DOHH2 (cell line): ENCODE measurements at regions not wholly inside any gene's neighbourhood (a gene's known extent, or its start where the extent isn't known, plus 50 kb on each side); places are given as distances from the start of the nearest gene placed in this dataset.

Experiments used
- H3F3A ChIP-seq: fragments of 200-600 bp; sonication (generic), shearing (Covaris generic); 2 replicates; pipeline ENCODE4 v1.6.0; 2016; ENCODE audit warnings: antibody characterized with exemption, mild to moderate bottlenecking; ENCODE audit not compliant: control insufficient read depth, insufficient read depth
- H3K27ac ChIP-seq: fragments of 200-600 bp; sonication (generic); 2 replicates; pipeline ENCODE4 v1.5.1; 2014; ENCODE audit warnings: low read depth, mild to moderate bottlenecking, low read length, moderate library complexity
- H3K27me3 ChIP-seq: fragments of 200-600 bp; sonication (generic); 2 replicates; pipeline ENCODE4 v1.6.1; 2014; ENCODE audit warnings: mild to moderate bottlenecking, low read length, mixed read lengths; ENCODE audit not compliant: control insufficient read depth
- H3K36me3 ChIP-seq: fragments of 200-600 bp; sonication (generic); 2 replicates; pipeline ENCODE4 v1.6.1; 2014; ENCODE audit warnings: mild to moderate bottlenecking, low read length, moderate library complexity, mixed read lengths; ENCODE audit not compliant: control insufficient read depth
- H3K4me1 ChIP-seq: fragments of 200-600 bp; sonication (generic); 2 replicates; pipeline ENCODE4 v1.6.1; 2014; ENCODE audit warnings: mild to moderate bottlenecking, low read length, mixed read lengths; ENCODE audit not compliant: control insufficient read depth
- H3K4me2 ChIP-seq: fragments of 200-600 bp; sonication (generic); 2 replicates; pipeline ENCODE4 v1.6.0; 2014; ENCODE audit warnings: mild to moderate bottlenecking, low read length, moderate library complexity
- H3K4me3 ChIP-seq: fragments of 200-600 bp; sonication (generic); 2 replicates; pipeline ENCODE4 v1.5.1; 2014; ENCODE audit warnings: mild to moderate bottlenecking, low read length, mixed read lengths
- H3K79me2 ChIP-seq: fragments of 200-600 bp; sonication (generic); 2 replicates; pipeline ENCODE4 v1.6.1; 2014; ENCODE audit warnings: mild to moderate bottlenecking, low read length, mixed read lengths; ENCODE audit not compliant: control insufficient read depth
- H3K9me2 ChIP-seq: fragments of 200-600 bp; sonication (generic); replicated peaks from 2 replicates; pipeline ENCODE4 v1.6.1; 2014; ENCODE audit warnings: mild to moderate bottlenecking, low read length, mixed read lengths; ENCODE audit not compliant: control insufficient read depth
- H3K9me3 ChIP-seq: fragments of 200-600 bp; sonication (generic); 2 replicates; pipeline ENCODE4 v1.6.1; 2014; ENCODE audit warnings: antibody characterized with exemption, low read length, mixed read lengths; ENCODE audit not compliant: control insufficient read depth, insufficient read depth
- H4K20me1 ChIP-seq: fragments of 200-600 bp; sonication (generic); 2 replicates; pipeline ENCODE4 v1.6.0; 2014; ENCODE audit warnings: low read depth, mild to moderate bottlenecking, antibody characterized with exemption, low read length, moderate library complexity; ENCODE audit not compliant: control insufficient read depth, insufficient read depth
- EZH2phosphoT487 ChIP-seq: fragments of 200-600 bp; sonication (generic); IDR thresholded peaks from 2 replicates; pipeline ENCODE4 v1.6.1; 2017; ENCODE audit warnings: borderline replicate concordance, mild to moderate bottlenecking, antibody characterized with exemption, low read length, moderate library complexity, mixed read lengths
- TF ChIP-seq, protein P1 (sequence below): fragments of 200-600 bp; sonication (generic); IDR thresholded peaks from one replicate; pipeline ENCODE4 v1.5.1; 2014; ENCODE audit warnings: antibody characterized with exemption, mild to moderate bottlenecking, low read depth, low read length; ENCODE audit not compliant: poor library complexity, severe bottlenecking

DNA sequence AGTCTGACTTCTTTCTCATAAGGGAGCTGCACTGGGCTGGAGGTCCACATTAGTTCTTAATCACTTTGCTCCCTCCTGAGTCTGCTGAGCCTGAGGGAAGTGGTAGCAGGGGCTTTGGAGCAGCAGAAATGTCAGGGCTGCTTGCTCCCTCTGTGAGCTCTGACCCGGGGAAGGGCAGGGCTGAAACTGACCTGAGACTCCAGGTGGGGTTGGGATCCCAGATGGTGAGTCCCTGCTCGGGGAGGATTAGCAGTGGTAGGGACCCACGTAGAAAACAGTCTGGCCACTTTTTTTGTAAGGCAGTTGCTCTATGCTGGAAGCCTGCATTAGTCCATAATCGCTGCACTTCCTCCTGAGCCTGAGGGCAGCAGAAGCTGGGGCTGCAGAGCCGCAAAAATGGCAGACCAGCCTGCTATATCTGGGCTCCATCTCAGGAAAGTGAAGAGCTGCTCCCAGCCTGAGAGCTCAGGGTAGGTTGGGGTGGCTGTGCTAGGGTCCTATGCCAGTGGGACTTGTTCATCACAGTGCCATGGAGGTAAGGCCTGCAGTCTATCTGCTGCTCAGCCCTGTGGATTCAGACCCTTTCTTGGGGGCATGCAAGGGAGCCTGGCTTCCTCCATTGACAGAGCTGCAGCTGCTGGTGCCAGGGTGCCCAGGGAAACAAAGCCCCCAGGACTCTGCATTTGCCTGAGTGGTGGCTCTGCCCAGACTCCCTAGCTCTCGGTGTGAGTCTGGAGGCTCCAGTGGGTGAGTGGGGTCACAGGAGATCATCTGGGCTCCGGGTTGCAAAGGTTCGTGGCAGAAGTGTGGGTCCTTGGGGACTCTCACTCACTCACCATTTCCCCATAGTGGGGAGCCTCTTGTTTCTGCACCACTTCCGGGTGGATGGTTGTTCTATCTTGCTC, 854.3 kb downstream of the LUZP2 start:
- no peak overlapping the region for H3K4me2 ChIP-seq
- no peaks in the 10 kb centered on the region for H3F3A ChIP-seq
- H4K20me1 ChIP-seq, result no peaks in the 10 kb centered on the region
- H3K9me3 ChIP-seq, result no peaks in the 10 kb centered on the region
- no peaks in the 10 kb centered on the region for H3K79me2 ChIP-seq
- H3K4me1 ChIP-seq, result no peaks in the 10 kb centered on the region
- H3K9me2 ChIP-seq, result no peaks in the 10 kb centered on the region
- no peak overlapping the region for H3K4me3 ChIP-seq
- no peak for TF ChIP-seq EZH2phosphoT487
- TF ChIP-seq, protein P1, sequence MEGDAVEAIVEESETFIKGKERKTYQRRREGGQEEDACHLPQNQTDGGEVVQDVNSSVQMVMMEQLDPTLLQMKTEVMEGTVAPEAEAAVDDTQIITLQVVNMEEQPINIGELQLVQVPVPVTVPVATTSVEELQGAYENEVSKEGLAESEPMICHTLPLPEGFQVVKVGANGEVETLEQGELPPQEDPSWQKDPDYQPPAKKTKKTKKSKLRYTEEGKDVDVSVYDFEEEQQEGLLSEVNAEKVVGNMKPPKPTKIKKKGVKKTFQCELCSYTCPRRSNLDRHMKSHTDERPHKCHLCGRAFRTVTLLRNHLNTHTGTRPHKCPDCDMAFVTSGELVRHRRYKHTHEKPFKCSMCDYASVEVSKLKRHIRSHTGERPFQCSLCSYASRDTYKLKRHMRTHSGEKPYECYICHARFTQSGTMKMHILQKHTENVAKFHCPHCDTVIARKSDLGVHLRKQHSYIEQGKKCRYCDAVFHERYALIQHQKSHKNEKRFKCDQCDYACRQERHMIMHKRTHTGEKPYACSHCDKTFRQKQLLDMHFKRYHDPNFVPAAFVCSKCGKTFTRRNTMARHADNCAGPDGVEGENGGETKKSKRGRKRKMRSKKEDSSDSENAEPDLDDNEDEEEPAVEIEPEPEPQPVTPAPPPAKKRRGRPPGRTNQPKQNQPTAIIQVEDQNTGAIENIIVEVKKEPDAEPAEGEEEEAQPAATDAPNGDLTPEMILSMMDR, result no peak
- H3K27ac ChIP-seq, result no peak overlapping the region
- H3K36me3 ChIP-seq, result no peaks in the 10 kb centered on the region
- H3K27me3 ChIP-seq, result no peaks in the 10 kb centered on the region

DNA sequence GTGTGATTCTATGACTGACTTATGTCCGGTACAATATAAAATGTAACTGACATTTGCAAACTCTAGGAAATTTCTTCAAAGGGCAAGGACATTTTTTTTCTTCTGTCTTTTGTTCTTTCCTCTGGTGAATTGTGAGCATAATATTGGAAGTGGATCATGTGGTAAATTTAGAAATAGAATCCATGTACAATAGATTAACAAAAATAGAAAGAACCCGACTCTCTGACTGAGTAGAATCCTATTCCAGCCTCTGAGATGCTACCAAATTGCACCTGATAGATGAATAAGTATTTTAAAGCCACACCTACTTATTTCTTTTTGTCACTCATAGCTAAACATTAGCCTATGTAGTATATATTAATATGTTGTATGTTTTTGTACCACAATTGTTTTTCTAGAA, 860.3 kb downstream of the LUZP2 start:
- Histone ChIP-seq H4K20me1 (no peaks in the 10 kb centered on the region), H3K27me3 (no peaks in the 10 kb centered on the region), H3F3A (no peaks in the 10 kb centered on the region), H3K9me3 (no peaks in the 10 kb centered on the region), H3K79me2 (no peaks in the 10 kb centered on the region), H3K27ac (no peak overlapping the region), H3K4me3 (no peak overlapping the region), H3K36me3 (no peaks in the 10 kb centered on the region), H3K4me2 (no peak overlapping the region), H3K4me1 (no peaks in the 10 kb centered on the region), H3K9me2 (no peaks in the 10 kb centered on the region)
- TF ChIP-seq, protein P1, result no peak
- no peak for TF ChIP-seq EZH2phosphoT487

DNA sequence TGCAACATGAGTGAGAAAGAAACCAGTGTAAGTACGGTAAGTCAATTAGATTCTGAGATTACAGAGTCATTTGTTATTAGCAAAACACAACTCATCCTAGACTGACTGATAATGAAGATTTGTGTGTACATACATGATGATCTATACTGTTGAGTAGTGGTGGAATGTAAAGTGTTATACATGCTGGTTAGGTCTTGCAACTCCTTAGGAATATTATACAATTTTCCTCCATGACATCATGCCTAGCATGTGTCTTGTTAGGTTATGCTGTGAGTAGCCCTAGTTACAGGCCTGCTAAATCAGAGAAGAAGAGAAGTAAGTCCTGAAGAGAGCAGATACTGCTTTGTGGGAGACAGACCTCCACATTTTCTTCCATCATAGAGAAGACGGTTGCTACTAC, 880.6 kb downstream of the LUZP2 start:
- no peak for TF ChIP-seq EZH2phosphoT487
- Histone ChIP-seq H3K9me3 (no peaks in the 10 kb centered on the region), H3K27me3 (no peaks in the 10 kb centered on the region; the same call in 1 of the 2 replicates), H3K79me2 (no peaks in the 10 kb centered on the region), H4K20me1 (no peaks in the 10 kb centered on the region), H3K27ac (no peak overlapping the region), H3K4me3 (no peak overlapping the region), H3K36me3 (no peaks in the 10 kb centered on the region), H3F3A (no peaks in the 10 kb centered on the region), H3K9me2 (no peaks in the 10 kb centered on the region), H3K4me1 (no peaks in the 10 kb centered on the region), H3K4me2 (no peak overlapping the region)

DNA sequence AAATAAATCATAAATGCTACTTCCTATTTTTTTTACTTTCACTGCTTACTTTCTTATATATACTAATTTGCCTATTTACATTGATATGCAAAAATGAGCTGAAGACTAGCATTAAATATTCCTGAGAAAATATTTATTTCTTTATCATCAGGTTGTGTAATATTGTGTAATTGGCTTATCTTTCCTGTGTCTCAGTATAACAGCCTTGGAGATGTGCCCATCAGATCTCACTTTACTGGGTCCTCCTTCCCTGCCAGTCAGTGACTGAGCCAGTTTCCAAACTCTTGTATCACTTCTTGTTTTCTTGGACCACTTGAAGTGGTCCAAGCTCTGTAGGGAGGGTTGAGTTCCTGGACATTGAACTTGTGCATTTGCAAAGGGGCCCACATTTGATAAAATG, 900.0 kb downstream of the LUZP2 start:
- Histone ChIP-seq H3K27me3 (no peaks in the 10 kb centered on the region), H3K9me2 (no peaks in the 10 kb centered on the region), H3F3A (no peaks in the 10 kb centered on the region), H4K20me1 (no peaks in the 10 kb centered on the region), H3K9me3 (no peaks in the 10 kb centered on the region), H3K79me2 (no peaks in the 10 kb centered on the region), H3K4me1 (no peaks in the 10 kb centered on the region), H3K4me3 (no peak overlapping the region), H3K27ac (no peak overlapping the region), H3K36me3 (no peaks in the 10 kb centered on the region), H3K4me2 (no peak overlapping the region)
- TF ChIP-seq, protein P1, result no peak
- no peak for TF ChIP-seq EZH2phosphoT487
